Neutrophil (primary cell): ENCODE measurements at regions not wholly inside any gene's neighbourhood (a gene's known extent, or its start where the extent isn't known, plus 50 kb on each side); places are given as distances from the start of the nearest gene placed in this dataset.

ENCODE experiments used
- H3K27ac ChIP-seq: fragments of 200-600 bp; sonication (generic); 2 replicates; pipeline ENCODE4 v1.5.1; 2016; ENCODE audit warnings: mild to moderate bottlenecking, moderate library complexity
- H3K27me3 ChIP-seq: fragments of 200-600 bp; sonication (generic); 2 replicates; pipeline ENCODE4 v1.6.0; 2016; ENCODE audit warnings: mild to moderate bottlenecking
- H3K36me3 ChIP-seq: fragments of 200-600 bp; sonication (generic); 2 replicates; pipeline ENCODE4 v1.5.1; 2017
- H3K4me1 ChIP-seq, 2 experiments: fragments of 200-600 bp in 1 of 2; sonication (generic) in 1 of 2; 1 replicate in 1 of 2; 2 replicates in 1 of 2; pipeline versions ENCODE4 v1.5.1 to v1.6.1; 2013 to 2016; ENCODE audit warnings: low read depth in 1 of 2, low read length in 1 of 2, mild to moderate bottlenecking in 1 of 2, moderate library complexity in 1 of 2; ENCODE audit not compliant: control insufficient read depth in 1 of 2, insufficient read depth in 1 of 2
- H3K4me3 ChIP-seq, 2 experiments: fragments of 200-600 bp in 1 of 2; sonication (generic) in 1 of 2; 1 replicate in 1 of 2; 2 replicates in 1 of 2; pipeline ENCODE4 v1.5.1; 2013 to 2016; ENCODE audit warnings: low read depth in 1 of 2, low read length in 1 of 2, mild to moderate bottlenecking in 1 of 2, moderate library complexity in 1 of 2
- H3K9me3 ChIP-seq: fragments of 200-600 bp; sonication (generic); 2 replicates; pipeline ENCODE4 v1.5.1; 2016
- CTCF ChIP-seq: fragments of 200-600 bp; sonication (generic); IDR thresholded peaks from 2 replicates; pipeline ENCODE4 v1.5.1; 2016; ENCODE audit warnings: antibody characterized with exemption

DNA sequence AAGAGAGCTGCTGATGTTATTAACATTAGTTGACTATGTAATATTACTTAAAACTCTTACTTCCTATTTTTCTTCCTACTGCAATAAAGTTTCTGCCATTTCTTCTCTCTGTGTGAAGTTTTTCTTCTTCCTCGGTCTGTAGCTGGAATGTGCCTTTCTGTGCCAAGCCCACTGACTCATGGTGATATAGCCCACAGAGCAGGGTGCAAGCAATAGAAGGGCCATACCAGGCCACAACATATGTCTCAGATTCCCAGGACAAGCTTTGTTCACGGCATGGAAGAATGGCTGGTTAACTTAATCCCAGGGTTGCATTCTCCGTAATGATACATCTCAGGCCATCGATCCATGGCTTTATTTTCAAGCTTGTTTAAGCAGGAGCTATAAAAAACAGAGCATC, 815.3 kb downstream of the TUSC7 start:
- Histone ChIP-seq H3K36me3 (no peaks in the 10 kb centered on the region), H3K27ac (no peak overlapping the region), H3K4me3 (no peak overlapping the region), H3K4me1 (no peaks in the 10 kb centered on the region), H3K27me3 (peaks cover 6% of the 10 kb centered on the region), H3K9me3 (no peaks in the 10 kb centered on the region)
- TF ChIP-seq CTCF: no peak

GRCh38 chr3:117526470-117527079, 817.0 kb downstream of the TUSC7 start:
- no peaks in the 10 kb centered on the region for H3K4me1 ChIP-seq
- H3K27ac ChIP-seq: no peak overlapping the region
- H3K27me3 ChIP-seq: peaks cover 7% of the 10 kb centered on the region
- no peaks in the 10 kb centered on the region for H3K36me3 ChIP-seq
- no peaks in the 10 kb centered on the region for H3K9me3 ChIP-seq
- TF ChIP-seq CTCF: no peak
- H3K4me3 ChIP-seq: no peak overlapping the region

- no peaks in the 10 kb centered on the region for H3K36me3 ChIP-seq
- H3K4me1 ChIP-seq: no peaks in the 10 kb centered on the region
- H3K27me3 ChIP-seq: peaks cover 7% of the 10 kb centered on the region
- TF ChIP-seq CTCF: no peak
- H3K4me3 ChIP-seq: no peak overlapping the region
- no peak overlapping the region for H3K27ac ChIP-seq
- H3K9me3 ChIP-seq: no peaks in the 10 kb centered on the region
Measured at GRCh38 chr3:117527346-117527745, 817.8 kb downstream of the TUSC7 start.

- no peak overlapping the region for H3K27ac ChIP-seq
- peaks cover 7% of the 10 kb centered on the region for H3K27me3 ChIP-seq
- no peaks in the 10 kb centered on the region for H3K36me3 ChIP-seq
- H3K9me3 ChIP-seq: no peaks in the 10 kb centered on the region
- no peak overlapping the region for H3K4me3 ChIP-seq
- no peaks in the 10 kb centered on the region for H3K4me1 ChIP-seq
- no peak for TF ChIP-seq CTCF
Measured at GRCh38 chr3:117528688-117529087, 819.1 kb downstream of the TUSC7 start.

DNA sequence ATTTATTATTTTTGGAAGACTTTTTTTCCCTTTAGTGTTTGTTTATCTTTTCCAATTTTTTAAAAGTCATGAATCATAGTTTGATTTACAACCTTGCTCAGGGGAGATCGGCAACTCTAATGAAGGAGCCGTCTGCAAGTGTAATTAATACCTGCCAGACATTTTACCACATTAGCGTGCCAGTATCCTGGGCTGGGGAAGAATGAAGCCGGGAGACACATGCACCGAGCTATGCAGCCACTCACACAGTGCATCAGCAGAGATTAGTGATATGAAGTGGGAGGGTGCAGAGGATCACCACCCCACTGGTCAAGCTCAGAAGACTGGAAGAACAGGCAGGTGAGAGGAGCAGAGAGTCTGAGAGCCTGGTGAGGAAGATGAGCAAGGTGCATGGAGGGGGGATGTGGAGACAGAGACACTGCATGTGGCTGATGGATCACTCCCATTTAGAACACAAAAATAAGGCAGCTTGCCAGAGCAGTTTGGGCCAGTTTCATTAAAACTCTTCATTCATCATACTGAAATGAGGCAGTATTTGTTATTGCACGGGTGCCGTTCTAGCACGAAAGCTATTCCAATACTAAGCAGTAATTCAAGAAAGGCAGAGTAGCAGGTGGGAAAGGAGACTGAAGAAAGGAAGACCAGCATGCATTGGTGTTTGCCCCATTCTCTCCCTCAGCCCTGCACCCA, 821.6 kb downstream of the TUSC7 start:
- H3K9me3 ChIP-seq: no peaks in the 10 kb centered on the region
- H3K27ac ChIP-seq: no peak overlapping the region
- H3K27me3 ChIP-seq: peaks cover 7% of the 10 kb centered on the region
- TF ChIP-seq CTCF: no peak
- H3K36me3 ChIP-seq: no peaks in the 10 kb centered on the region
- no peaks in the 10 kb centered on the region for H3K4me1 ChIP-seq
- no peak overlapping the region for H3K4me3 ChIP-seq
